Endothelial cell of umbilical vein (primary cell): ENCODE measurements at regions not wholly inside any gene's neighbourhood (a gene's known extent, or its start where the extent isn't known, plus 50 kb on each side); places are given as distances from the start of the nearest gene placed in this dataset.

Experiments used
- BruUV-seq: library from RNA; stranded (reverse); fragments of 400-500 nt; replicated peaks from 2 replicates; lab custom pipeline; 2021; lab: Mats Ljungman, UMichigan
- CTCF ChIA-PET: fragments of 300-600, 350-600 bp; sonication (Branson Sonifier 250); formaldehyde crosslinking; loops from one replicate; lab custom pipeline; 2021; ENCODE audit warnings: antibody characterized with exemption, inconsistent platforms; lab: Charles Lee
- POLR2A ChIA-PET: fragments of 300-600, 350-600 bp; sonication (Branson Sonifier 250); formaldehyde crosslinking; loops from one replicate; lab custom pipeline; 2021; ENCODE audit warnings: antibody characterized with exemption, inconsistent platforms; lab: Charles Lee
- DNase-seq: peaks from one replicate; pipeline ENCODE4 v3.0.0-alpha.2; 2011; ENCODE audit warnings: low read depth, low spot score
- FAIRE-seq: peaks from 2 replicates; lab custom pipeline; 2011; peaks lifted over from hg19 to GRCh38; lab: Jason Lieb, UNC
- H2AFZ ChIP-seq: 2 replicates; pipeline ENCODE4 v1.6.0; 2012; ENCODE audit warnings: low read depth, low read length, control low read depth, inconsistent platforms
- H3K27ac ChIP-seq: 2 replicates; pipeline ENCODE4 v1.5.1; 2011; ENCODE audit warnings: low read depth, mild to moderate bottlenecking, control low read depth, low read length, moderate library complexity; ENCODE audit not compliant: insufficient read depth
- H3K27me3 ChIP-seq, 2 experiments: 2 replicates each; pipeline versions ENCODE4 v1.6.0 to v1.6.1; 2011; ENCODE audit warnings: low read length in 2 of 2, mixed read lengths in 1 of 2; ENCODE audit not compliant: control insufficient read depth in 2 of 2, insufficient read depth in 2 of 2
- H3K36me3 ChIP-seq, 2 experiments: 2 replicates in 1 of 2; 3 replicates in 1 of 2; pipeline ENCODE4 v1.5.1; 2011; ENCODE audit warnings: low read length in 2 of 2, mild to moderate bottlenecking in 1 of 2, moderate library complexity in 1 of 2; ENCODE audit not compliant: control insufficient read depth in 2 of 2, insufficient read depth in 2 of 2; ENCODE audit errors: extremely low read depth in 1 of 2
- H3K4me1 ChIP-seq: 3 replicates; pipeline ENCODE4 v1.5.1; 2011; ENCODE audit warnings: mild to moderate bottlenecking, low read length; ENCODE audit not compliant: control insufficient read depth, insufficient read depth; ENCODE audit errors: extremely low read depth
- H3K4me2 ChIP-seq: 2 replicates; pipeline ENCODE4 v1.6.1; 2011; ENCODE audit warnings: low read length, control low read depth, mixed read lengths; ENCODE audit not compliant: insufficient read depth
- H3K4me3 ChIP-seq, 3 experiments: fragments of 200-600 bp in 1 of 3; sonication (generic), shearing (Covaris generic) in 1 of 3; replicated peaks in 1 of 3; 2 replicates each; pipeline ENCODE4 v1.5.1; 2011 to 2016; ENCODE audit warnings: control low read depth in 3 of 3, low read length in 3 of 3, mild to moderate bottlenecking in 2 of 3, inconsistent platforms in 1 of 3, low read depth in 1 of 3, moderate library complexity in 1 of 3; ENCODE audit not compliant: insufficient read depth in 1 of 3
- H3K79me2 ChIP-seq: 2 replicates; pipeline ENCODE4 v1.6.0; 2012; ENCODE audit warnings: low read length, inconsistent platforms; ENCODE audit not compliant: control insufficient read depth, insufficient read depth
- H3K9ac ChIP-seq: replicated peaks from 2 replicates; pipeline ENCODE3; 2011; ENCODE audit warnings: low read length, control low read depth; ENCODE audit not compliant: insufficient read depth; ENCODE audit errors: extremely low read depth
- H3K9me1 ChIP-seq: replicated peaks from 3 replicates; pipeline ENCODE4 v1.6.0; 2011; ENCODE audit warnings: mild to moderate bottlenecking, low read length; ENCODE audit not compliant: control insufficient read depth, insufficient read depth; ENCODE audit errors: extremely low read depth
- H3K9me3 ChIP-seq: replicated peaks from 2 replicates; pipeline ENCODE4 v1.5.1; 2012; ENCODE audit warnings: low read length, inconsistent platforms; ENCODE audit not compliant: control insufficient read depth, insufficient read depth
- H4K20me1 ChIP-seq: replicated peaks from 2 replicates; pipeline ENCODE3; 2011; ENCODE audit warnings: mild to moderate bottlenecking, low read length; ENCODE audit not compliant: control insufficient read depth, insufficient read depth; ENCODE audit errors: extremely low read depth
- CTCF ChIP-seq, 2 donors: IDR thresholded peaks; 1 replicate in 1 of 2; 2 replicates in 1 of 2; pipeline ENCODE4 v1.5.1; 2011; ENCODE audit warnings: low read length in 2 of 2, mild to moderate bottlenecking in 2 of 2, moderate library complexity in 2 of 2, control low read depth in 1 of 2, inconsistent platforms in 1 of 2, low read depth in 1 of 2; ENCODE audit not compliant: insufficient read depth in 1 of 2; ENCODE audit errors: extremely low read depth in 1 of 2
- EZH2 ChIP-seq: IDR thresholded peaks from 2 replicates; pipeline ENCODE4 v1.6.1; 2012; ENCODE audit warnings: borderline replicate concordance, low read depth, mild to moderate bottlenecking, moderate library complexity, low read length, inconsistent platforms; ENCODE audit not compliant: severe bottlenecking
- FOS ChIP-seq: IDR thresholded peaks from 2 replicates; pipeline ENCODE4 v1.6.1; 2011; ENCODE audit warnings: mild to moderate bottlenecking, low read length, moderate library complexity, borderline replicate concordance; ENCODE audit not compliant: insufficient read depth
- GATA2 ChIP-seq: IDR thresholded peaks from 2 replicates; pipeline ENCODE4 v1.7.0; 2011; ENCODE audit warnings: low read depth, mild to moderate bottlenecking, moderate library complexity, mixed read lengths, low read length; ENCODE audit not compliant: insufficient read length, insufficient read depth
- JUN ChIP-seq: IDR thresholded peaks from 2 replicates; pipeline ENCODE4 v1.6.1; 2011; ENCODE audit warnings: borderline replicate concordance, low read depth; ENCODE audit not compliant: insufficient read length, insufficient read depth
- MYC ChIP-seq: IDR thresholded peaks from one replicate; pipeline ENCODE4 v1.6.1; 2011; ENCODE audit warnings: mild to moderate bottlenecking, low read depth, low read length
- POLR2A ChIP-seq: IDR thresholded peaks from 2 replicates; pipeline ENCODE4 v1.6.1; 2012; ENCODE audit warnings: low read depth, mild to moderate bottlenecking, control low read depth, low read length
- POLR2AphosphoS5 ChIP-seq: IDR thresholded peaks from 2 replicates; pipeline ENCODE4 v1.6.1; 2012; ENCODE audit warnings: low read depth, mild to moderate bottlenecking, control low read depth, low read length, moderate library complexity; ENCODE audit not compliant: insufficient read depth
- dilution Hi-C: fragments of 300-500 bp; cut with MboI; formaldehyde crosslinking; loops from one replicate; pipeline ENCODE4 v1.15.0; 2019; ENCODE audit warnings: low sequenced_read_pairs; ENCODE audit not compliant: extremely low pct_ligation_motif_present
- intact Hi-C: fragments of 100-400 bp; cut with micrococcal nuclease; formaldehyde crosslinking; loops from one replicate; pipeline ENCODE4 v1.10.0; 2022
- TF ChIP-seq, protein P1 (sequence below): IDR thresholded peaks from 2 replicates; pipeline ENCODE4 v1.6.1; 2011; ENCODE audit not compliant: insufficient read depth, insufficient read length

- FAIRE-seq (no peak), DNase-seq (no peak)
- TF ChIP-seq FOS (no peak), POLR2A (no peak)
- Histone ChIP-seq H3K4me1 (no peaks in the 10 kb centered on the region), H3K36me3 (no peaks in the 10 kb centered on the region), H3K9me1 (no peaks in the 10 kb centered on the region), H2AFZ (no peak overlapping the region), H3K4me2 (no peak overlapping the region), H3K9me3 (no peaks in the 10 kb centered on the region), H3K4me3 (no peak overlapping the region), H4K20me1 (no peaks in the 10 kb centered on the region), H3K27ac (no peak overlapping the region), H3K9ac (no peak overlapping the region), H3K27me3 (no peaks in the 10 kb centered on the region), H3K79me2 (no peaks in the 10 kb centered on the region)
- intact Hi-C loops (no loop called here), dilution Hi-C loops (no loop called here)
- ChIA-PET CTCF (no interaction called here), POLR2A (no interaction called here)
- BruUV-seq, result no TSS peak
Measured at GRCh38 chr3:20747741-20748140, 561.7 kb upstream of the SGO1 start.

GRCh38 chr3:20743553-20744321, 557.7 kb upstream of the SGO1 start:
- Histone ChIP-seq H4K20me1 (no peaks in the 10 kb centered on the region), H3K79me2 (no peaks in the 10 kb centered on the region), H3K9me3 (no peaks in the 10 kb centered on the region), H3K4me3 (no peak overlapping the region), H3K9me1 (no peaks in the 10 kb centered on the region), H3K27me3 (no peaks in the 10 kb centered on the region), H3K4me1 (no peaks in the 10 kb centered on the region), H3K4me2 (no peak overlapping the region), H3K36me3 (no peaks in the 10 kb centered on the region), H3K27ac (no peak overlapping the region), H2AFZ (no peak overlapping the region), H3K9ac (no peak overlapping the region)
- BruUV-seq, result no TSS peak
- FAIRE-seq, result no peak
- ChIA-PET CTCF (no interaction called here), POLR2A (no interaction called here)
- TF ChIP-seq, protein P1, sequence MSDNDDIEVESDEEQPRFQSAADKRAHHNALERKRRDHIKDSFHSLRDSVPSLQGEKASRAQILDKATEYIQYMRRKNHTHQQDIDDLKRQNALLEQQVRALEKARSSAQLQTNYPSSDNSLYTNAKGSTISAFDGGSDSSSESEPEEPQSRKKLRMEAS, result no peak
- no peak for TF ChIP-seq POLR2A
- no peak for TF ChIP-seq EZH2
- no peak for TF ChIP-seq JUN
- TF ChIP-seq MYC, result no peak
- no peak for TF ChIP-seq FOS
- TF ChIP-seq CTCF (IDR thresholded peaks at IDR 0.05; ENCODE audit: extremely low read depth in 1 of 2, insufficient read depth in 1 of 2, low read depth in 1 of 2, low read length in 2 of 2), result no peak
- TF ChIP-seq POLR2AphosphoS5, result no peak
- no peak for TF ChIP-seq GATA2
- intact Hi-C loops (loop anchor here (5.0 kb wide), 1 partner anchor 231 kb away; no protein-coding TSS in a partner anchor), dilution Hi-C loops (no loop called here)
- no peak for DNase-seq
